Naive thymus-derived CD4-positive, alpha-beta T cell (primary cell): ENCODE measurements at regions not wholly inside any gene's neighbourhood (a gene's known extent, or its start where the extent isn't known, plus 50 kb on each side); places are given as distances from the start of the nearest gene placed in this dataset.
A peak's percentile ranks its signal among the peaks of the same experiment; 100 is the strongest.

Experiments used
- ATAC-seq: fragments of 150-1000 bp; cut with Tn5 transposase; 2 replicates; pipeline ENCODE4 v1.10.0; 2021; ENCODE audit warnings: mild to moderate bottlenecking, moderate library complexity
- CTCF ChIA-PET: fragments of 350-600 bp; sonication (Branson Sonifier 250); formaldehyde crosslinking; loops from one replicate; lab custom pipeline; 2021; ENCODE audit warnings: antibody characterized with exemption; lab: Charles Lee
- POLR2A ChIA-PET: fragments of 350-600 bp; sonication (Branson Sonifier 250); formaldehyde crosslinking; loops from one replicate; lab custom pipeline; 2021; ENCODE audit warnings: antibody characterized with exemption, inconsistent platforms; lab: Charles Lee
- DNase-seq, 9 donors: peaks; one replicate each; pipeline versions ENCODE4 v3.0.0 to v3.0.0-alpha.2; 2020 to 2022; ENCODE audit warnings: mixed read lengths in 1 of 9
- H3K27ac ChIP-seq: one replicate; pipeline ENCODE4 v1.7.0; 2013; ENCODE audit warnings: mild to moderate bottlenecking, low read depth, low read length, moderate library complexity
- H3K27me3 ChIP-seq, 2 donors: one replicate each; pipeline ENCODE4 v1.7.0; 2013; ENCODE audit warnings: low read length in 2 of 2, mild to moderate bottlenecking in 2 of 2, moderate library complexity in 2 of 2; ENCODE audit not compliant: control insufficient read depth in 2 of 2, insufficient read depth in 2 of 2
- H3K36me3 ChIP-seq, 3 experiments: 1 replicate in 2 of 3; 2 replicates in 1 of 3; pipeline ENCODE4 v1.7.0; 2013; ENCODE audit warnings: low read length in 3 of 3, mild to moderate bottlenecking in 3 of 3, moderate library complexity in 1 of 3; ENCODE audit not compliant: insufficient read depth in 3 of 3, control insufficient read depth in 2 of 3
- H3K4me1 ChIP-seq, 2 donors: one replicate each; pipeline ENCODE4 v1.7.0; 2013; ENCODE audit warnings: low read length in 2 of 2, mild to moderate bottlenecking in 2 of 2, moderate library complexity in 1 of 2; ENCODE audit not compliant: control insufficient read depth in 2 of 2, insufficient read depth in 2 of 2
- H3K4me3 ChIP-seq: 2 replicates; pipeline ENCODE4 v1.7.0; 2013; ENCODE audit warnings: mild to moderate bottlenecking, low read length
- H3K9me3 ChIP-seq, 3 experiments: 1 replicate in 2 of 3; 2 replicates in 1 of 3; pipeline ENCODE4 v1.7.0; 2013; ENCODE audit warnings: low read length in 3 of 3; ENCODE audit not compliant: control insufficient read depth in 2 of 3
- H3K27ac Mint-ChIP-seq, 9 donors: one replicate each; pipeline ENCODE4 v1.8.0; 2020 to 2022; ENCODE audit warnings: mixed read lengths in 9 of 9, mild to moderate bottlenecking in 8 of 9, moderate library complexity in 5 of 9, inconsistent platforms in 2 of 9
- H3K27me3 Mint-ChIP-seq, 5 donors: one replicate each; pipeline ENCODE4 v1.8.0; 2021 to 2022; ENCODE audit warnings: mixed read lengths in 5 of 5, mild to moderate bottlenecking in 1 of 5
- H3K36me3 Mint-ChIP-seq, 5 donors: one replicate each; pipeline ENCODE4 v1.8.0; 2020 to 2022; ENCODE audit warnings: mixed read lengths in 5 of 5, mild to moderate bottlenecking in 3 of 5, inconsistent platforms in 1 of 5
- H3K4me1 Mint-ChIP-seq, 7 donors: one replicate each; pipeline ENCODE4 v1.8.0; 2020 to 2022; ENCODE audit warnings: mixed read lengths in 7 of 7, mild to moderate bottlenecking in 3 of 7, inconsistent platforms in 1 of 7
- H3K4me3 Mint-ChIP-seq, 10 donors: one replicate each; pipeline ENCODE4 v1.8.0; 2020 to 2022; ENCODE audit warnings: mild to moderate bottlenecking in 10 of 10, mixed read lengths in 10 of 10, moderate library complexity in 6 of 10, inconsistent platforms in 2 of 10
- H3K9me3 Mint-ChIP-seq, 11 donors: one replicate each; pipeline ENCODE4 v1.8.0; 2020 to 2022; ENCODE audit warnings: mixed read lengths in 11 of 11, mild to moderate bottlenecking in 4 of 11, inconsistent platforms in 1 of 11, moderate library complexity in 1 of 11
- intact Hi-C, 2 donors: fragments of 100-400 bp; cut with micrococcal nuclease; formaldehyde crosslinking; loops; one replicate each; pipeline ENCODE4 v1.15.1; 2023

GRCh38 chr14:71618047-71618446, 314.2 kb upstream of the RGS6 start:
- no peak overlapping the region for H3K27ac Mint-ChIP-seq

GRCh38 chr14:71618716-71619115, 313.5 kb upstream of the RGS6 start:
- peaks cover 19 to 45% (median 35%) of the 10 kb centered on the region in 5 donors for H3K36me3 Mint-ChIP-seq
- H3K27ac Mint-ChIP-seq: no peak overlapping the region
- peaks cover 0 to 27% (median 16%) of the 10 kb centered on the region in 7 donors for H3K4me1 Mint-ChIP-seq
- CTCF ChIA-PET: no interaction called here
- Histone ChIP-seq H3K9me3 (no peaks in the 10 kb centered on the region), H3K27ac (no peak overlapping the region), H3K4me3 (no peak overlapping the region), H3K4me1 (no peaks in the 10 kb centered on the region), H3K27me3 (no peaks in the 10 kb centered on the region), H3K36me3 (peaks cover 0 to 5% (median 0%) of the 10 kb centered on the region in 3 experiments)
- ATAC-seq (no peak), DNase-seq (no peak)
- no peaks in the 10 kb centered on the region for H3K9me3 Mint-ChIP-seq
- no peaks in the 10 kb centered on the region for H3K27me3 Mint-ChIP-seq
- POLR2A ChIA-PET: no interaction called here
- intact Hi-C loops: no loop called here
- no peak overlapping the region for H3K4me3 Mint-ChIP-seq

More at GRCh38 chr14:71618047-71618446, 314.2 kb upstream of the RGS6 start:
- H3K9me3 Mint-ChIP-seq: no peaks in the 10 kb centered on the region
- no peak overlapping the region for H3K4me3 Mint-ChIP-seq
- H3K4me1 Mint-ChIP-seq: peaks cover 5 to 27% (median 19%) of the 10 kb centered on the region in 7 donors
- H3K27me3 ChIP-seq: no peaks in the 10 kb centered on the region
- CTCF ChIA-PET: no interaction called here
- DNase-seq (no peak), ATAC-seq (no peak)
- H3K36me3 ChIP-seq: peaks cover 0 to 3% (median 0%) of the 10 kb centered on the region in 3 experiments
- POLR2A ChIA-PET: no interaction called here
- H3K36me3 Mint-ChIP-seq: peaks cover 17 to 47% (median 37%) of the 10 kb centered on the region in 5 donors
- H3K27ac ChIP-seq: no peak overlapping the region
- no peak overlapping the region for H3K4me3 ChIP-seq
- no peaks in the 10 kb centered on the region for H3K9me3 ChIP-seq
- no peaks in the 10 kb centered on the region for H3K4me1 ChIP-seq
- H3K27me3 Mint-ChIP-seq: no peaks in the 10 kb centered on the region
- intact Hi-C loops: no loop called here

GRCh38 chr14:71619472-71619871, 312.8 kb upstream of the RGS6 start:
- intact Hi-C loops: no loop called here
- ATAC-seq (no peak), DNase-seq (no peak)
- H3K9me3 ChIP-seq: no peaks in the 10 kb centered on the region
- Mint-ChIP-seq H3K9me3 (no peaks in the 10 kb centered on the region), H3K27me3 (no peaks in the 10 kb centered on the region), H3K36me3 (peaks cover 27 to 52% (median 41%) of the 10 kb centered on the region in 5 donors), H3K4me1 (peaks cover 0 to 27% (median 16%) of the 10 kb centered on the region in 7 donors), H3K4me3 (no peak overlapping the region), H3K27ac (no peak overlapping the region)
- H3K27me3 ChIP-seq: no peaks in the 10 kb centered on the region
- no peaks in the 10 kb centered on the region for H3K4me1 ChIP-seq
- ChIA-PET POLR2A (no interaction called here), CTCF (no interaction called here)
- H3K27ac ChIP-seq: no peak overlapping the region
- no peak overlapping the region for H3K4me3 ChIP-seq
- H3K36me3 ChIP-seq: peaks cover 0 to 9% (median 0%) of the 10 kb centered on the region in 3 experiments

- ATAC-seq: no peak
- Histone ChIP-seq H3K4me3 (no peak overlapping the region), H3K27ac (no peak overlapping the region), H3K9me3 (no peaks in the 10 kb centered on the region), H3K4me1 (no peaks in the 10 kb centered on the region), H3K27me3 (no peaks in the 10 kb centered on the region), H3K36me3 (peaks cover 0 to 9% (median 0%) of the 10 kb centered on the region in 3 experiments)
- Mint-ChIP-seq H3K9me3 (no peaks in the 10 kb centered on the region), H3K27ac (peak overlapping the region in 1 of 9 donors; percentile 28), H3K4me1 (peaks cover 0 to 24% (median 14%) of the 10 kb centered on the region in 7 donors), H3K27me3 (no peaks in the 10 kb centered on the region), H3K36me3 (peaks cover 28 to 54% (median 39%) of the 10 kb centered on the region in 5 donors), H3K4me3 (no peak overlapping the region)
- CTCF ChIA-PET: no interaction called here
- POLR2A ChIA-PET: no interaction called here
- no peak for DNase-seq
- intact Hi-C loops: no loop called here
Observed at GRCh38 chr14:71620401-71620800, 311.8 kb upstream of the RGS6 start.

GRCh38 chr14:71621276-71621675, 311.0 kb upstream of the RGS6 start:
- ChIA-PET POLR2A (no interaction called here), CTCF (no interaction called here)
- H3K9me3 Mint-ChIP-seq: no peaks in the 10 kb centered on the region

GRCh38 chr14:71621980-71622605, 310.1 kb upstream of the RGS6 start:
- DNase-seq (no peak), ATAC-seq (no peak)
- H3K4me1 ChIP-seq: no peaks in the 10 kb centered on the region
- H3K4me3 ChIP-seq: no peak overlapping the region
- H3K27me3 Mint-ChIP-seq: no peaks in the 10 kb centered on the region
- H3K4me3 Mint-ChIP-seq: no peak overlapping the region
- H3K27me3 ChIP-seq: no peaks in the 10 kb centered on the region
- ChIA-PET CTCF (no interaction called here), POLR2A (no interaction called here)
- intact Hi-C loops: no loop called here
- peaks cover 28 to 55% (median 39%) of the 10 kb centered on the region in 5 donors for H3K36me3 Mint-ChIP-seq
- no peak overlapping the region for H3K27ac ChIP-seq
- no peaks in the 10 kb centered on the region for H3K9me3 ChIP-seq
- H3K27ac Mint-ChIP-seq: no peak overlapping the region
- peaks cover 0 to 14% (median 1%) of the 10 kb centered on the region in 7 donors for H3K4me1 Mint-ChIP-seq
- peaks cover 0 to 12% (median 0%) of the 10 kb centered on the region in 3 experiments for H3K36me3 ChIP-seq
- no peaks in the 10 kb centered on the region for H3K9me3 Mint-ChIP-seq

More at GRCh38 chr14:71621276-71621675, 311.0 kb upstream of the RGS6 start:
- H3K4me3 ChIP-seq: no peak overlapping the region
- no peaks in the 10 kb centered on the region for H3K27me3 ChIP-seq
- DNase-seq (no peak), ATAC-seq (no peak)
- H3K4me3 Mint-ChIP-seq: no peak overlapping the region
- H3K27ac ChIP-seq: no peak overlapping the region
- peaks cover 28 to 55% (median 39%) of the 10 kb centered on the region in 5 donors for H3K36me3 Mint-ChIP-seq
- H3K4me1 Mint-ChIP-seq: peaks cover 0 to 20% (median 9%) of the 10 kb centered on the region in 7 donors
- H3K27ac Mint-ChIP-seq: no peak overlapping the region
- intact Hi-C loops: no loop called here
- no peaks in the 10 kb centered on the region for H3K9me3 ChIP-seq
- H3K27me3 Mint-ChIP-seq: no peaks in the 10 kb centered on the region
- no peaks in the 10 kb centered on the region for H3K4me1 ChIP-seq
- peaks cover 0 to 11% (median 0%) of the 10 kb centered on the region in 3 experiments for H3K36me3 ChIP-seq

- H3K27ac Mint-ChIP-seq: no peak overlapping the region
- no peaks in the 10 kb centered on the region for H3K27me3 Mint-ChIP-seq
- ATAC-seq (no peak), DNase-seq (no peak)
- Histone ChIP-seq H3K9me3 (no peaks in the 10 kb centered on the region), H3K36me3 (peaks cover 0 to 12% (median 0%) of the 10 kb centered on the region in 3 experiments), H3K4me3 (no peak overlapping the region), H3K27ac (no peak overlapping the region), H3K27me3 (no peaks in the 10 kb centered on the region), H3K4me1 (no peaks in the 10 kb centered on the region)
- ChIA-PET POLR2A (no interaction called here), CTCF (no interaction called here)
- H3K9me3 Mint-ChIP-seq: no peaks in the 10 kb centered on the region
- no peak overlapping the region for H3K4me3 Mint-ChIP-seq
- intact Hi-C loops: no loop called here
- peaks cover 0 to 14% (median 0%) of the 10 kb centered on the region in 7 donors for H3K4me1 Mint-ChIP-seq
- peaks cover 33 to 57% (median 37%) of the 10 kb centered on the region in 5 donors for H3K36me3 Mint-ChIP-seq
Observed at GRCh38 chr14:71623939-71624338, 308.3 kb upstream of the RGS6 start.
